Neural cell (in vitro differentiated cells): ENCODE measurements at regions not wholly inside any gene's neighbourhood (a gene's known extent, or its start where the extent isn't known, plus 50 kb on each side); places are given as distances from the start of the nearest gene placed in this dataset.

ENCODE experiments used
- EP300 ChIP-seq: fragments of 450-650 bp; conservative IDR thresholded peaks from 2 replicates; pipeline ENCODE4 v1.6.1; 2014; ENCODE audit warnings: antibody characterized with exemption, mild to moderate bottlenecking, moderate library complexity; ENCODE audit not compliant: poor library complexity, severe bottlenecking
- EZH2 ChIP-seq: fragments of 200-600, 300-800 bp; shearing (Covaris generic), sonication (generic); IDR thresholded peaks from 2 replicates; pipeline ENCODE4 v1.6.1; 2014; ENCODE audit warnings: antibody characterized with exemption, low read length, borderline replicate concordance, mild to moderate bottlenecking; ENCODE audit not compliant: insufficient read depth, poor library complexity, severe bottlenecking
- POLR2AphosphoS5 ChIP-seq: IDR thresholded peaks from 2 replicates; pipeline ENCODE4 v1.6.1; 2012
- RAD21 ChIP-seq: fragments of 450-650 bp; conservative IDR thresholded peaks from 2 replicates; pipeline ENCODE4 v1.6.1; 2014; ENCODE audit warnings: antibody characterized with exemption, mild to moderate bottlenecking, moderate library complexity
- TAF1 ChIP-seq: IDR thresholded peaks from 2 replicates; pipeline ENCODE4 v1.6.1; 2012; ENCODE audit warnings: low read depth
- TF ChIP-seq, protein P1 (sequence below): fragments of 450-650 bp; IDR thresholded peaks from 2 replicates; pipeline ENCODE4 v1.5.1; 2014; ENCODE audit warnings: antibody characterized with exemption, mild to moderate bottlenecking, moderate library complexity; ENCODE audit not compliant: poor library complexity, severe bottlenecking
- TF ChIP-seq, protein P2 (sequence below): IDR thresholded peaks from 2 replicates; pipeline ENCODE4 v1.6.1; 2012; ENCODE audit warnings: borderline replicate concordance

DNA sequence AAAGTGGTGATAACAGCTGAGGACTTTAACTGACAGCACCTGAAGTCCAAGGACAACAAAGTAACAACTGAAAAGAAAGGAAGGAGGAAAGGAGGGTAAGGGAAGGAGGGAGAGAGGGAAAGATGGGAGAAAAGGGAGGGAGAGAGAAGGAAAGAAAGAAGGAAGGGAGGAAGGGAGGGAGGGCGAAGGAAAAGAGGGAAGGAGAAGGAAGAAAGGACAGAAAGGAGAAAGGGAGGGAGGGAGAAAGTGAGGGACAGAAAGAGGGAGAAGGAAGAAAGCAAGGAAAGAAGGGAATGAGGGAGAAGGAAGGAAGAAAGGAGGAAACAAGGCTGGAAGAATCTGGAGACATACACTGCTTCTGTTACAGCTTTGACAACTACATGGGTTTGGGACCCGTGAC is 494.4 kb downstream of the FUT8 start:
- TF ChIP-seq EZH2 (no peak), RAD21 (no peak), EP300 (no peak), POLR2AphosphoS5 (no peak), TAF1 (no peak)
- TF ChIP-seq, protein P1, sequence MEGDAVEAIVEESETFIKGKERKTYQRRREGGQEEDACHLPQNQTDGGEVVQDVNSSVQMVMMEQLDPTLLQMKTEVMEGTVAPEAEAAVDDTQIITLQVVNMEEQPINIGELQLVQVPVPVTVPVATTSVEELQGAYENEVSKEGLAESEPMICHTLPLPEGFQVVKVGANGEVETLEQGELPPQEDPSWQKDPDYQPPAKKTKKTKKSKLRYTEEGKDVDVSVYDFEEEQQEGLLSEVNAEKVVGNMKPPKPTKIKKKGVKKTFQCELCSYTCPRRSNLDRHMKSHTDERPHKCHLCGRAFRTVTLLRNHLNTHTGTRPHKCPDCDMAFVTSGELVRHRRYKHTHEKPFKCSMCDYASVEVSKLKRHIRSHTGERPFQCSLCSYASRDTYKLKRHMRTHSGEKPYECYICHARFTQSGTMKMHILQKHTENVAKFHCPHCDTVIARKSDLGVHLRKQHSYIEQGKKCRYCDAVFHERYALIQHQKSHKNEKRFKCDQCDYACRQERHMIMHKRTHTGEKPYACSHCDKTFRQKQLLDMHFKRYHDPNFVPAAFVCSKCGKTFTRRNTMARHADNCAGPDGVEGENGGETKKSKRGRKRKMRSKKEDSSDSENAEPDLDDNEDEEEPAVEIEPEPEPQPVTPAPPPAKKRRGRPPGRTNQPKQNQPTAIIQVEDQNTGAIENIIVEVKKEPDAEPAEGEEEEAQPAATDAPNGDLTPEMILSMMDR: no peak
- TF ChIP-seq, protein P2, sequence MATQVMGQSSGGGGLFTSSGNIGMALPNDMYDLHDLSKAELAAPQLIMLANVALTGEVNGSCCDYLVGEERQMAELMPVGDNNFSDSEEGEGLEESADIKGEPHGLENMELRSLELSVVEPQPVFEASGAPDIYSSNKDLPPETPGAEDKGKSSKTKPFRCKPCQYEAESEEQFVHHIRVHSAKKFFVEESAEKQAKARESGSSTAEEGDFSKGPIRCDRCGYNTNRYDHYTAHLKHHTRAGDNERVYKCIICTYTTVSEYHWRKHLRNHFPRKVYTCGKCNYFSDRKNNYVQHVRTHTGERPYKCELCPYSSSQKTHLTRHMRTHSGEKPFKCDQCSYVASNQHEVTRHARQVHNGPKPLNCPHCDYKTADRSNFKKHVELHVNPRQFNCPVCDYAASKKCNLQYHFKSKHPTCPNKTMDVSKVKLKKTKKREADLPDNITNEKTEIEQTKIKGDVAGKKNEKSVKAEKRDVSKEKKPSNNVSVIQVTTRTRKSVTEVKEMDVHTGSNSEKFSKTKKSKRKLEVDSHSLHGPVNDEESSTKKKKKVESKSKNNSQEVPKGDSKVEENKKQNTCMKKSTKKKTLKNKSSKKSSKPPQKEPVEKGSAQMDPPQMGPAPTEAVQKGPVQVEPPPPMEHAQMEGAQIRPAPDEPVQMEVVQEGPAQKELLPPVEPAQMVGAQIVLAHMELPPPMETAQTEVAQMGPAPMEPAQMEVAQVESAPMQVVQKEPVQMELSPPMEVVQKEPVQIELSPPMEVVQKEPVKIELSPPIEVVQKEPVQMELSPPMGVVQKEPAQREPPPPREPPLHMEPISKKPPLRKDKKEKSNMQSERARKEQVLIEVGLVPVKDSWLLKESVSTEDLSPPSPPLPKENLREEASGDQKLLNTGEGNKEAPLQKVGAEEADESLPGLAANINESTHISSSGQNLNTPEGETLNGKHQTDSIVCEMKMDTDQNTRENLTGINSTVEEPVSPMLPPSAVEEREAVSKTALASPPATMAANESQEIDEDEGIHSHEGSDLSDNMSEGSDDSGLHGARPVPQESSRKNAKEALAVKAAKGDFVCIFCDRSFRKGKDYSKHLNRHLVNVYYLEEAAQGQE: no peak
